CD14-positive monocyte (primary cell): ENCODE measurements at regions not wholly inside any gene's neighbourhood (a gene's known extent, or its start where the extent isn't known, plus 50 kb on each side); places are given as distances from the start of the nearest gene placed in this dataset.

ENCODE experiments used
- DNase-seq, 3 donors: peaks; one replicate each; pipeline ENCODE4 v3.0.0-alpha.2; 2011 to 2022
- H2AFZ ChIP-seq: 2 replicates; pipeline ENCODE4 v1.6.0; 2012; ENCODE audit warnings: mild to moderate bottlenecking, low read depth, low read length, inconsistent platforms; ENCODE audit not compliant: insufficient read depth, poor library complexity, severe bottlenecking
- H3K27ac ChIP-seq, 2 donors: 1 replicate in 1 of 2; 2 replicates in 1 of 2; pipeline ENCODE4 v1.5.1; 2012 to 2013; ENCODE audit warnings: low read length in 2 of 2, control low read depth in 1 of 2, inconsistent platforms in 1 of 2, low read depth in 1 of 2, mild to moderate bottlenecking in 1 of 2
- H3K27me3 ChIP-seq, 2 donors: one replicate each; pipeline versions ENCODE4 v1.6.0 to v1.6.1; 2011 to 2013; ENCODE audit warnings: low read length in 2 of 2; ENCODE audit not compliant: control insufficient read depth in 2 of 2, insufficient read depth in 2 of 2
- H3K36me3 ChIP-seq, 2 donors: replicated peaks in 1 of 2; 1 replicate in 1 of 2; 2 replicates in 1 of 2; pipeline versions ENCODE4 v1.5.1 to v1.6.1; 2012 to 2013; ENCODE audit warnings: low read length in 2 of 2, control low read depth in 1 of 2, inconsistent platforms in 1 of 2, mild to moderate bottlenecking in 1 of 2; ENCODE audit not compliant: insufficient read depth in 2 of 2, control insufficient read depth in 1 of 2
- H3K4me1 ChIP-seq, 2 donors: 1 replicate in 1 of 2; 2 replicates in 1 of 2; pipeline versions ENCODE4 v1.5.1 to v1.6.1; 2012 to 2013; ENCODE audit warnings: low read length in 2 of 2, control low read depth in 1 of 2, inconsistent platforms in 1 of 2, mild to moderate bottlenecking in 1 of 2, moderate library complexity in 1 of 2; ENCODE audit not compliant: insufficient read depth in 2 of 2, control insufficient read depth in 1 of 2
- H3K4me2 ChIP-seq: replicated peaks from 2 replicates; pipeline ENCODE3; 2012; ENCODE audit warnings: low read length, moderate library complexity, mild to moderate bottlenecking; ENCODE audit not compliant: poor library complexity, severe bottlenecking; ENCODE audit errors: extremely low read depth
- H3K4me3 ChIP-seq, 3 experiments: fragments of 200-600 bp in 1 of 3; sonication (generic) in 1 of 3; replicated peaks in 1 of 3; 1 replicate in 2 of 3; 2 replicates in 1 of 3; pipeline ENCODE4 v1.5.1; 2011 to 2013; ENCODE audit warnings: low read length in 3 of 3, mild to moderate bottlenecking in 3 of 3, control low read depth in 2 of 3, low read depth in 2 of 3, inconsistent platforms in 1 of 3, moderate library complexity in 1 of 3
- H3K79me2 ChIP-seq: 2 replicates; pipeline ENCODE4 v1.6.0; 2012; ENCODE audit warnings: mild to moderate bottlenecking, control low read depth, inconsistent platforms, low read length, moderate library complexity; ENCODE audit not compliant: insufficient read depth
- H3K9ac ChIP-seq: 2 replicates; pipeline ENCODE4 v1.6.0; 2017; ENCODE audit warnings: low read length, mild to moderate bottlenecking; ENCODE audit not compliant: insufficient read depth, poor library complexity, severe bottlenecking
- H3K9me3 ChIP-seq, 2 donors: replicated peaks in 1 of 2; 1 replicate in 1 of 2; 2 replicates in 1 of 2; pipeline versions ENCODE4 v1.5.1 to v1.6.1; 2012 to 2013; ENCODE audit warnings: low read length in 2 of 2, control low read depth in 1 of 2; ENCODE audit not compliant: control insufficient read depth in 1 of 2, insufficient read depth in 1 of 2
- H4K20me1 ChIP-seq: 2 replicates; pipeline ENCODE4 v1.6.0; 2012; ENCODE audit warnings: mild to moderate bottlenecking, low read length, control low read depth, moderate library complexity; ENCODE audit not compliant: insufficient read depth
- H3K27ac Mint-ChIP-seq, 7 donors: one replicate each; pipeline ENCODE4 v1.8.0; 2020; ENCODE audit warnings: mild to moderate bottlenecking in 7 of 7, mixed read lengths in 7 of 7, moderate library complexity in 6 of 7, inconsistent platforms in 2 of 7
- H3K27me3 Mint-ChIP-seq, 3 donors: one replicate each; pipeline ENCODE4 v1.8.0; 2021 to 2022; ENCODE audit warnings: low read depth in 3 of 3, mild to moderate bottlenecking in 3 of 3, mixed read lengths in 3 of 3, moderate library complexity in 3 of 3, inconsistent platforms in 1 of 3
- H3K36me3 Mint-ChIP-seq, 2 donors: one replicate each; pipeline ENCODE4 v1.8.0; 2020; ENCODE audit warnings: mixed read lengths in 2 of 2, inconsistent platforms in 1 of 2, mild to moderate bottlenecking in 1 of 2
- H3K4me1 Mint-ChIP-seq: one replicate; pipeline ENCODE4 v1.8.0; 2020; ENCODE audit warnings: mild to moderate bottlenecking, mixed read lengths
- H3K4me3 Mint-ChIP-seq, 2 donors: one replicate each; pipeline ENCODE4 v1.8.0; 2020; ENCODE audit warnings: mild to moderate bottlenecking in 2 of 2, mixed read lengths in 2 of 2, moderate library complexity in 1 of 2
- H3K9me3 Mint-ChIP-seq, 7 donors: one replicate each; pipeline ENCODE4 v1.8.0; 2020 to 2022; ENCODE audit warnings: mixed read lengths in 7 of 7, mild to moderate bottlenecking in 6 of 7, moderate library complexity in 6 of 7, inconsistent platforms in 2 of 7
- WGBS: methylation state at CpG from one replicate; pipeline ENCODE4 v1.1.5; 2013; ENCODE audit warnings: missing lambda C conversion rate; ENCODE audit not compliant: insufficient coverage; 5-methylcytosine and 5-hydroxymethylcytosine counted together
- intact Hi-C, 2 donors: fragments of 100-400 bp; cut with micrococcal nuclease; formaldehyde crosslinking; loops; one replicate each; pipeline versions ENCODE4 v1.15.0 to v1.15.1; 2023
- TF ChIP-seq, protein P1 (sequence below): fragments of 200-600 bp; IDR thresholded peaks from one replicate; pipeline ENCODE4 v1.8.0; 2022; ENCODE audit warnings: antibody characterized with exemption, mild to moderate bottlenecking

DNA sequence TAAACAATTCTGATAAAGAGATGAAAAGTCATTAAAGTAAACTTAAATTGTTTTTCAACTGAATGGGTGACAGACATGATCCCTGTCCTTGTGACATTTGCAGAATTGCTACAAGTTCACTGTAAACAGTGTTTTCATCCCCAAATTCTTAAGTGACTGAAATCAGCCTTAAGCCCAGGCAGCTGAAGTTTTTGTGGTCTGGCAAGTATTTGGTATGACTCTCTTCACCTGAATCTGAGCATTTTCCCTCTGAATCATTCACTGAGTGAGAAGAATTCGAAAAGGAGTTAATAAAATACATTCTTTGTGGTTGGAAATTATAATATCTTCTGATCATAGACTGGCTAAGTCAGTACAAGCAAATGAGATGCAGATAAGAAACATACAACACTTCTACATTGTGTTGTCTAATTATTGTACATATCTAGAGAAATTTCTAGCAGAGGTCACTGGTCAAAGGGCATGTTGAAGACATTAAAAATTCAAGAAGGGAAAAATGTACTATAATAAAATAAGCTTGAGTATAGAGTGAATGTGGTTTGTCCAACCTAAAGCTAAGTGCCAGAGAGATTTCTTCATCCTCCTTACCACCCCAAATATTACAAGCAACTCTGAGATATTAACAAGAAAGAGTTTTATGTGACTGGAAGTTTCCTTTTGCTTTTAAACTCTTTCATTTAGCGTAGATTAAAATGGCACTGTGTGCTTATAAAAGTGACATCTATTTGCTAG is 177.8 kb upstream of the DIO2 start:
- Mint-ChIP-seq H3K36me3 (no peaks in the 10 kb centered on the region), H3K27ac (no peak overlapping the region), H3K9me3 (peaks cover 0 to 8% (median 2%) of the 10 kb centered on the region in 7 donors), H3K27me3 (no peaks in the 10 kb centered on the region), H3K4me1 (no peaks in the 10 kb centered on the region), H3K4me3 (no peak overlapping the region)
- H3K4me2 ChIP-seq: no peak overlapping the region
- H3K9ac ChIP-seq: no peak overlapping the region
- TF ChIP-seq, protein P1, sequence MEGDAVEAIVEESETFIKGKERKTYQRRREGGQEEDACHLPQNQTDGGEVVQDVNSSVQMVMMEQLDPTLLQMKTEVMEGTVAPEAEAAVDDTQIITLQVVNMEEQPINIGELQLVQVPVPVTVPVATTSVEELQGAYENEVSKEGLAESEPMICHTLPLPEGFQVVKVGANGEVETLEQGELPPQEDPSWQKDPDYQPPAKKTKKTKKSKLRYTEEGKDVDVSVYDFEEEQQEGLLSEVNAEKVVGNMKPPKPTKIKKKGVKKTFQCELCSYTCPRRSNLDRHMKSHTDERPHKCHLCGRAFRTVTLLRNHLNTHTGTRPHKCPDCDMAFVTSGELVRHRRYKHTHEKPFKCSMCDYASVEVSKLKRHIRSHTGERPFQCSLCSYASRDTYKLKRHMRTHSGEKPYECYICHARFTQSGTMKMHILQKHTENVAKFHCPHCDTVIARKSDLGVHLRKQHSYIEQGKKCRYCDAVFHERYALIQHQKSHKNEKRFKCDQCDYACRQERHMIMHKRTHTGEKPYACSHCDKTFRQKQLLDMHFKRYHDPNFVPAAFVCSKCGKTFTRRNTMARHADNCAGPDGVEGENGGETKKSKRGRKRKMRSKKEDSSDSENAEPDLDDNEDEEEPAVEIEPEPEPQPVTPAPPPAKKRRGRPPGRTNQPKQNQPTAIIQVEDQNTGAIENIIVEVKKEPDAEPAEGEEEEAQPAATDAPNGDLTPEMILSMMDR: no peak
- no peaks in the 10 kb centered on the region for H3K79me2 ChIP-seq
- WGBS: 100% methylated on average over 1 of the region's 2 CpGs
- no peaks in the 10 kb centered on the region for H4K20me1 ChIP-seq
- intact Hi-C loops: no loop called here
- no peaks in the 10 kb centered on the region for H3K9me3 ChIP-seq
- H3K36me3 ChIP-seq: no peaks in the 10 kb centered on the region
- no peak overlapping the region for H3K4me3 ChIP-seq
- no peak for DNase-seq
- no peaks in the 10 kb centered on the region for H3K27me3 ChIP-seq
- H3K27ac ChIP-seq: no peak overlapping the region
- no peak overlapping the region for H2AFZ ChIP-seq
- H3K4me1 ChIP-seq: no peaks in the 10 kb centered on the region

DNA sequence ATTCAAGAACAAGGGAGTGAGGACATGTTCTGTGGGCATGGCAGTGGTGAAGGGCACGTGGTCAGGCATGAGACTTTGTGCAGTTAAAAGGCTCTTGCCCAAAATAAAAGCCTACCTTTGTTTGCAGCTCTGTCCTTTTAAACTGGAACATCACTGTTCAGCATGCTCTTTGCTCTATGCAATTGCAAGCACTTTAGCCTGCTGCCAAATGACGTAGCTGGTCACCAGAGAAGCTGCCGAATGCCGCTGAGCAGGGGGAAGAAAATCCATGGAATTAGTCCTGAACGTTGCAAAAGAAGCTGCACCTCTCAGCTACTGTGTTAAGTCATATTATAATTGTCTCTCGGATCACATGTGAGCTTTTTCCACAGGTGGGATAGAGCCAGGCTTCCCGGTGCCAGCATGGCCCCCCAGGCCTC is 176.3 kb upstream of the DIO2 start:
- H3K4me3 ChIP-seq: no peak overlapping the region
- peaks cover 0 to 8% (median 2%) of the 10 kb centered on the region in 7 donors for H3K9me3 Mint-ChIP-seq
- DNase-seq: no peak
- H3K27ac Mint-ChIP-seq: no peak overlapping the region
- H3K27ac ChIP-seq: no peak overlapping the region
- no peaks in the 10 kb centered on the region for H3K4me1 Mint-ChIP-seq
- H3K4me1 ChIP-seq: no peaks in the 10 kb centered on the region
- TF ChIP-seq, protein P1: no peak
- H3K9ac ChIP-seq: no peak overlapping the region
- H3K9me3 ChIP-seq: no peaks in the 10 kb centered on the region
- 86% methylated on average over 5 of the region's 7 CpGs for WGBS
- no peak overlapping the region for H3K4me2 ChIP-seq
- no peaks in the 10 kb centered on the region for H3K27me3 ChIP-seq
- H3K36me3 Mint-ChIP-seq: no peaks in the 10 kb centered on the region
- no peaks in the 10 kb centered on the region for H3K79me2 ChIP-seq
- H2AFZ ChIP-seq: no peak overlapping the region
- intact Hi-C loops: no loop called here
- no peaks in the 10 kb centered on the region for H3K36me3 ChIP-seq
- H3K4me3 Mint-ChIP-seq: no peak overlapping the region
- H3K27me3 Mint-ChIP-seq: no peaks in the 10 kb centered on the region
- H4K20me1 ChIP-seq: no peaks in the 10 kb centered on the region
